Endothelial cell of umbilical vein (primary cell): ENCODE measurements at regions not wholly inside any gene's neighbourhood (a gene's known extent, or its start where the extent isn't known, plus 50 kb on each side); places are given as distances from the start of the nearest gene placed in this dataset.

Experiments used
- EZH2 ChIP-seq: IDR thresholded peaks from 2 replicates; pipeline ENCODE4 v1.6.1; 2012; ENCODE audit warnings: borderline replicate concordance, low read depth, mild to moderate bottlenecking, moderate library complexity, low read length, inconsistent platforms; ENCODE audit not compliant: severe bottlenecking
- FOS ChIP-seq: IDR thresholded peaks from 2 replicates; pipeline ENCODE4 v1.6.1; 2011; ENCODE audit warnings: mild to moderate bottlenecking, low read length, moderate library complexity, borderline replicate concordance; ENCODE audit not compliant: insufficient read depth
- JUN ChIP-seq: IDR thresholded peaks from 2 replicates; pipeline ENCODE4 v1.6.1; 2011; ENCODE audit warnings: borderline replicate concordance, low read depth; ENCODE audit not compliant: insufficient read length, insufficient read depth
- POLR2A ChIP-seq: IDR thresholded peaks from 2 replicates; pipeline ENCODE4 v1.6.1; 2012; ENCODE audit warnings: low read depth, mild to moderate bottlenecking, control low read depth, low read length
- POLR2AphosphoS5 ChIP-seq: IDR thresholded peaks from 2 replicates; pipeline ENCODE4 v1.6.1; 2012; ENCODE audit warnings: low read depth, mild to moderate bottlenecking, control low read depth, low read length, moderate library complexity; ENCODE audit not compliant: insufficient read depth
- TF ChIP-seq, protein P1 (sequence below), 2 donors: IDR thresholded peaks; 1 replicate in 1 of 2; 2 replicates in 1 of 2; pipeline ENCODE4 v1.5.1; 2011; ENCODE audit warnings: low read length in 2 of 2, mild to moderate bottlenecking in 2 of 2, moderate library complexity in 2 of 2, control low read depth in 1 of 2, inconsistent platforms in 1 of 2, low read depth in 1 of 2; ENCODE audit not compliant: insufficient read depth in 1 of 2; ENCODE audit errors: extremely low read depth in 1 of 2
- TF ChIP-seq, protein P2 (sequence below): IDR thresholded peaks from 2 replicates; pipeline ENCODE4 v1.6.1; 2011; ENCODE audit not compliant: insufficient read depth, insufficient read length

DNA sequence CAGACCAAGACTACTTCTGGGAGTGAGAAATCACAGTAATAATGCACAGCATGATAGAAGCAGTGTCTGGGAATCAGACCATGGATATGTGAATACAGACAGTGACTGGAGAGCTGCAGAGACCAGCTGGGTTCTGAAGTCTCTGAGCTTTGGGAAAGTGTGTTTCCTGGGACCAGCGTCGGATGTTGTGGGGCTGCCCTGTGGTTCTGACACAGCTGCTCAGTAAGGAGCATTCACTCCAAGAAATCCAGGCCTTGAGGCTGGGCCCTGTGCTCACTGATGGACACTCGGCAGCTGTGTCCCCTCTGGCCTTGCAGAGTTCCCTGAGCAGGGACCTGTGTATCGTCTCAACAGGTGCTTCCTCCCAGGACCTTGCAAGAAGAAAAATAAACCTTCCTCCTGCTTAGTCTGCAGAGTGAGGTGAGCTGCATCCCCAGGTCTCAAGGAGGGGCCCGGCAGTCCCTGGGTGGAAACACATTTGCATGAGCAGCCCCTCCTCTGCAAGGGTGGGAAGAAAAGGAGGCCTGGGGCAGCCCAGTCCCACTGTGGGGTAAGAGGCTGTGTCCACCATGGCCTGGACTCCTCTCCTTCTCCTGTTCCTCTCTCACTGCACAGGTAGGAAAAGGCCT is 107.9 kb downstream of the VPREB1 start:
- no peak for TF ChIP-seq JUN
- TF ChIP-seq, protein P1, sequence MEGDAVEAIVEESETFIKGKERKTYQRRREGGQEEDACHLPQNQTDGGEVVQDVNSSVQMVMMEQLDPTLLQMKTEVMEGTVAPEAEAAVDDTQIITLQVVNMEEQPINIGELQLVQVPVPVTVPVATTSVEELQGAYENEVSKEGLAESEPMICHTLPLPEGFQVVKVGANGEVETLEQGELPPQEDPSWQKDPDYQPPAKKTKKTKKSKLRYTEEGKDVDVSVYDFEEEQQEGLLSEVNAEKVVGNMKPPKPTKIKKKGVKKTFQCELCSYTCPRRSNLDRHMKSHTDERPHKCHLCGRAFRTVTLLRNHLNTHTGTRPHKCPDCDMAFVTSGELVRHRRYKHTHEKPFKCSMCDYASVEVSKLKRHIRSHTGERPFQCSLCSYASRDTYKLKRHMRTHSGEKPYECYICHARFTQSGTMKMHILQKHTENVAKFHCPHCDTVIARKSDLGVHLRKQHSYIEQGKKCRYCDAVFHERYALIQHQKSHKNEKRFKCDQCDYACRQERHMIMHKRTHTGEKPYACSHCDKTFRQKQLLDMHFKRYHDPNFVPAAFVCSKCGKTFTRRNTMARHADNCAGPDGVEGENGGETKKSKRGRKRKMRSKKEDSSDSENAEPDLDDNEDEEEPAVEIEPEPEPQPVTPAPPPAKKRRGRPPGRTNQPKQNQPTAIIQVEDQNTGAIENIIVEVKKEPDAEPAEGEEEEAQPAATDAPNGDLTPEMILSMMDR (IDR thresholded peaks at IDR 0.05; ENCODE audit: extremely low read depth in 1 of 2, insufficient read depth in 1 of 2, low read depth in 1 of 2, low read length in 2 of 2) = no peak
- no peak for TF ChIP-seq POLR2A
- TF ChIP-seq, protein P2, sequence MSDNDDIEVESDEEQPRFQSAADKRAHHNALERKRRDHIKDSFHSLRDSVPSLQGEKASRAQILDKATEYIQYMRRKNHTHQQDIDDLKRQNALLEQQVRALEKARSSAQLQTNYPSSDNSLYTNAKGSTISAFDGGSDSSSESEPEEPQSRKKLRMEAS = no peak
- TF ChIP-seq EZH2 = no peak
- no peak for TF ChIP-seq FOS
- TF ChIP-seq POLR2AphosphoS5 = no peak
